Fibroblast of skin of scalp (primary cell): ENCODE measurements at regions not wholly inside any gene's neighbourhood (a gene's known extent, or its start where the extent isn't known, plus 50 kb on each side); places are given as distances from the start of the nearest gene placed in this dataset.

Experiments
- DNase-seq: peaks from one replicate; pipeline ENCODE4 v3.0.0-alpha.2; 2013

DNA sequence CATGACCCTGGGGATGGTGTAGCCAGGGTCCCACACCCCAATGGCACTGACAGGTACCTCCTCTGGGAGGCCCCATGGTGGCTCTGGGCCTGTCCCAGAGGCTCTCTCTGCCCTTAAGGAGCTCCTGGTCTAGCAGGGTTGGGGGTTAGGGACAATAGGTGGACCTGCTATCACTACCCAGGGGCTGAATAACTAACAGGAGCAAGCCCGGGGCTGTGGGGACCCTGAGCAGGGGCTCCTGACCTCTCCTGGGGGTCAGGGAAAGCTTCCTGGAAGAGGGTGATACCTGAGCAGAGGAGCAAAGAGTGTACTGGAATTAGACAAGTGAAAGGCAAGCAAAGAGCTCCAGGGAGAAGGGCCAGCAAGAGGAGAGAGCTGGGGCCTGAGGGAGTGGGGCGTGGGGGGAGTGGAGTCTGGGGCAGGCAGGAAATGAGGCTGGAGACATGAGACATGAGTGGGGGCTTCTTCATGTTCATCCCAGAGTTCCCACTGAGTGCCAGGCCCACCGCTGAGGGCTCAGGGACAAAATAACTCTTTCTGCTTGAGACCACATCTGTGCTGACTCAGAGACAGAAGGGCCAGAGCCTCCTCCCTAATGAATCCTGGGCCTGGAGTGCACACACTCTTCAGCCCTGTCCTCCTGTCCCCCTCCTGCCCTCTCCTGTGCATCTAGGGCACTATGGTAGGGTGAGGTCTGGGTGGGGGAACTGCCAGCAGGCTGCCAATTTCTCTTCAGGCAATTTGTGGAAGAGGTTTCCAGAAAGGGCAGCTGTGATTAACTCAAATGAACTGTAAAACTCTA is 517.6 kb downstream of the PTPRU start:
- no peak for DNase-seq

GRCh38 chr1:29753244-29753643 is 516.9 kb downstream of the PTPRU start:
- no peak for DNase-seq

- DNase-seq = peak; percentile 2
Observed at GRCh38 chr1:29752141-29752540, 515.8 kb downstream of the PTPRU start.

- no peak for DNase-seq
Observed at GRCh38 chr1:29749024-29749945, 513.0 kb downstream of the PTPRU start.

DNA sequence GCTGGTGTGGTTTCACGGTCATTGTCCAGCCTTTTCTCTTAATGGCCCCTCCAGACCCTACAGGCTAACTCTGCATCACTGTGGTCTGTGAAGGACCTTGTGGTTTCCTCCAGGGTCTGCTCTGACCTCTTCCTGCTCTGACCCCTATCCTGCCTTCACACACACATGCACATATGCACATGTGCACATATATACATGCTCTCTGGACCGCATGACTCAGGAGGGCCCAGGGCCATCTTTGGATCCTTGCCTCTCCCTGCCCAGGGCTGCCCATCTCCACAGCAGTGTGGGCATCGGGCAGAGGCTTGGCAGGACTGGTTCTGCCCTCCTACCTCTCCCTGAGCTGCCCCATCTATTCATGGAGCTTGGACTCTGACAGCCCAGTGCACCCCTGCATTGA is 510.9 kb downstream of the PTPRU start:
- no peak for DNase-seq

DNA sequence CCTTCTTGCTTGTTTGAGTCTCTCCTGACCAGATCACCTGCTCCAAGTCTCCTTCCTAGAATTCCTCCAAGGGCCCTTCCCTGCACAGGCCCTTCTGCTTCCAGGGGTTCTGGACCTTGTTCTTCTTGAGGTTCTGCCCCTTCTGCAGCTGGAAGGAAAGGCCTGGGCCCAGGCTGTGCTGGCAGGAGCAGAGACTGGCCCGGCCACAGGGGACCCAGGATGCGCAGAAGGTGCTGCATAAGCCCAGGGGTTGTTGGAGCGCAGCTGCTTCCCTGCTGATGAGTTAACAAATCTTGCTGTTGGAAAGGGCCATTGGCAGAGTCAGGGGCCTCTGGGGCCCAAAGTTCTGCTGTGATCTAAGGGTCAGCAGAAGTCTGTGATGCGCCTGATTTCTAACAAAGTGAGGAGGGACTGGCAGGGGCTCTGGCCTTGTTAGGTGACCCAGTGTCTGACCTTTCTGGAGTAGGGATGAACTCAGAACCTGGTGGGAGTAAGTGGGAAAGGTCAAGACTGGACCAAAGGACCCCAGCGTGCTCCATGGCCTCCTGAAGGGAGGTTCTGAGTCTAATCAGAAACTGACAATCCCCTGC is 509.8 kb downstream of the PTPRU start:
- no peak for DNase-seq

DNA sequence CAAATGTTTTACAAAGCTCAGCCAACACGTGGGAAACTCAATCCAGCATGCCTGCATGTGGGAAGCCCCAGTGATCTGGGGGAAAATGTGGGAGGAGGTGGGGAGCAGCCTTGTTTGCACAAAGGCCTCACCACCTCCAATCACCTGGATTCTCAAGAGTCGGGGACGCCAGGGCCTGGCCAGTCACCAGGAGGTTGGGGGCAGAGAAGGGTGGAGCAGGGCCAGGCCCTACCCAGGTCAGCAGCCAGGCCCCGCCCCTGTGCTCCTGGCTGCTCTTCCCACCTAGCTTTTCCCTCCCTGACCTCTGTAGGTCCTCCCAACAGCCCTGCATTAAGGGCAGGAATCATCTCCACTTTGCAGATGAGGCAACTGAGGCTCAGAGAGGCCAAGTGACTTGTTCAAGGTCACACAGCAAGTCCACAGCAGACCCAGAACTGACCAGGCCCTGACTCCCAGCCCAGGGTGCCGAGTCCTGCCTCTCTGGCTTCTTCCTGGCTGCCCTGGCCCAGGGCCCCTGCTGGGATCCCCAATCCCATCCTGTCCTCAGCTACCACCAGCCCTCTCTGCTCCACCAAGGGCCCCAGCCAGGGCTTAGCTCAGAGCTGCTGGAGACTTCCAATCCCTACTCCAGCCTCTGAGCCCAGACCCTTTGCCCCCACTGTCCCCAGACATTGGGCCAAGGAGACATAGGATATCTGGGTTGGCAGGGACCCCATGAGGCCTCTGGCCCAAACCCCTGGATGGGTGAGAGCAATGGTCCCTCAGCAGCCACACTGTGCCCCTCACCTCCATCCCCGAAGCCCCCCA is 508.6 kb downstream of the PTPRU start:
- no peak for DNase-seq

DNA sequence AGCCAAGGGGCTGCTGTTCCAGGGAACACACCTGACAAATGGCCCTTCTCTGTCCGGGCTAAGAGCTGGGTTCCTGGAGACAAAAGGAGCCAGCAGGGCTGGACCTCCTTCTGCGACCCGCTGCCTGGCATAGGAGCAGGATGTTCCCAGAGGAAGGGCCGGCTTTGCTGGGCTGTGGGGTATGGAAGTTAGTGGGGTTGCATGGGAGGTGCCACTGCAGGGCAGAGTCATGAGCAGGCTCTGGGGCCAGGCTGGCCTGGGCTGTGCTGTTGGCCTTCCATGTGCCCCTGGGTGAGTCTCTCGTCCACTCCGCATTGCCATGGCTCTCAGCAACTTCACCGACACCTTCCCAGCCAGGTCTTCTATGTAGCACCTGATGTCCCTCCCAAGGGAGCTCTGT is 507.6 kb downstream of the PTPRU start:
- no peak for DNase-seq

GRCh38 chr1:29743264-29743663 is 506.9 kb downstream of the PTPRU start:
- DNase-seq = no peak

GRCh38 chr1:29739176-29739575 is 502.9 kb downstream of the PTPRU start:
- DNase-seq = no peak

GRCh38 chr1:29736582-29737188 is 500.4 kb downstream of the PTPRU start:
- DNase-seq = peak; percentile 63

DNA sequence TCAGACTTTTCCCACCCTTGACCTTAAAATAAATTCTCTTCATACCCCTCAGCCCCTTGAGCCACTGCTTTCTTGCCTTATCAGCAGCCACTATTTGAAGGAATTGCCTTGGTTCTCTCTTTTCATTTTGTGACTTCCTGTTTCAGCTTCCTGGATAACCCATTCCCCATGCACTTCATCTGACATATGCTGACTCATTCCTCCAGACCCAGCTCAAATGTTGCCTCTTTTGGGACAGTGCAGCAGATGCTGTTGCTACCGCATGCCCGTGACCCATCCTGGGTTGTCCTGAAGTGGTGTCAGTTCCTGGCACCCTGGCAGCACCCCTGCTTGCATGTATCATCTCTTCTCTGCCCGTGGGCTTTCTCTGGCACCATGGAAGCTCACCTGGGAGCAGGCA is 496.1 kb downstream of the PTPRU start:
- DNase-seq = no peak

GRCh38 chr1:29730623-29731022 is 494.3 kb downstream of the PTPRU start:
- DNase-seq = no peak

DNA sequence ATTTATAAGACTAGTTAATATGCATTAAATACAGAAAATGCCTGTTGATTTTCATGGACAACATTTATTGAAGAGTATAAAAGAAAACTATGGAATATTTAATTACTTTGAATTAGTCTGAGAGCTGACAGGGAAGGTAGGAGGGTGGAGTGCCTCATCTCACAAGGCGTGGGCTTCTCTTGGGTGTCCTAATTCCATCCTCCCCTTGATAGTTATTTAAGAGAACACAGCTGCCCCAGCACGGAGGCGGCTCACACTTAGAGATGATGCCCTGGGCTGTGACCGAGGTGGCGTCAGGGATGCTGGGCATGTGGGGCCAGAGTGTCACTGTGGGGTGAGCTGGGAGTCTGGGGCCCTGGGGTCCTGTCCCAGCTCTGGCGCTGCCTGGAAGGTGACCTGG is 493.0 kb downstream of the PTPRU start:
- DNase-seq = no peak

- DNase-seq = no peak
Observed at GRCh38 chr1:29728703-29729102, 492.4 kb downstream of the PTPRU start.

DNA sequence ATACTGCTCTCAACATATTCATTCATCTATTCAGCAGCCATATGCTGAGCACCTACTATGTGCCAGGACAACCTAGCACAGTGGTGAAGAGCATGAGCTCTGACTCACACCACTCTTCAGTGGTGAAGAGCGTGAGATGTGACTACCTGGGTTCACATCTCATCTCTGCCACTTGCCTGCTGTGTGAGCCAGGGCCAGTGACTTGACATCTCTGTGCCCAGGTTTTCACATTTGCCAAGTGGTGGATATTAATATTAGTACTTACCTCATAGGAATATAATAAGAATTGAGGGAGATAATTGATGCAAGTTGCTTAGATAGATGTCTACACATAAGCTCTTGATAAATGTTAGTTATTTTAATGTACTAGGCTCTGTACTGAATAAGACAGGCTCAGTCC is 488.9 kb downstream of the PTPRU start:
- DNase-seq = no peak

DNA sequence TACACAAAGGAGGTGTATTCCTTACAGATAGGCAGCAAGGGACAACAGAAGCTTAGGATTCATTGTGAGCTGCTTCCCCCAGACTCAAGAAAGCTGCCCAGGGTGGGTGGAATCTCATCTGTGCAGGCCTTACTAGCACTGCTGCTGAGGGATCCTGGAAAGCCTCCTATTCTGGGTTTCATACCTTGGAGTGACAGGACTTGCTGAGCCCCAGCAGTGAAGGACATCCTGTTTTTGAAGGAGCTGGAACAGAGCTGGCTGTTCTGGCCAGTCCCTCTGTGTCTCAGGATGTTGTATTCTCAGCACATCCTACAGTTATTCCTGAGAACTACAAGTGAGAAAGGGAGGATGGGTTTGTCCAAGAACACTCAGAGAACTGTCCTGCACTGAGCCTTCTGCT is 486.3 kb downstream of the PTPRU start:
- no peak for DNase-seq

DNA sequence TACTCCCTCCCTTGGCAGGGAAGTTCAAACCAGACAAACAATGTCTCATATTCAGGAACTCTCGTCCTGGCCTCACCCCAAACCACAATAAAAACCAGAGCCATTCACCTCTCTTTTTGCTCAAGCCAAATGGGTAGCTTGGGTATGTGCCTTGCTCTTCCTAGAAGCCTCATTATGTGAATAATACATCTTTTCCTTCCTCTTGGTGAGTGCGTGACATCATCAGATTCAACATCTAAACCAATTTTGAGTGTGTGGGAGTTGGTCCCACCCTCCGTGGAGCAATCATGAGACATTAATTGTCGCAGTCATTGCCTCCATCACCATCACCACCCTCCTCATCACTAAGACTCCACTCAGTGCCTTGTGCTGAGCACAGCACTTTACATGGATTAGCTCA is 482.9 kb downstream of the PTPRU start:
- no peak for DNase-seq

GRCh38 chr1:29718791-29719190 is 482.5 kb downstream of the PTPRU start:
- no peak for DNase-seq

DNA sequence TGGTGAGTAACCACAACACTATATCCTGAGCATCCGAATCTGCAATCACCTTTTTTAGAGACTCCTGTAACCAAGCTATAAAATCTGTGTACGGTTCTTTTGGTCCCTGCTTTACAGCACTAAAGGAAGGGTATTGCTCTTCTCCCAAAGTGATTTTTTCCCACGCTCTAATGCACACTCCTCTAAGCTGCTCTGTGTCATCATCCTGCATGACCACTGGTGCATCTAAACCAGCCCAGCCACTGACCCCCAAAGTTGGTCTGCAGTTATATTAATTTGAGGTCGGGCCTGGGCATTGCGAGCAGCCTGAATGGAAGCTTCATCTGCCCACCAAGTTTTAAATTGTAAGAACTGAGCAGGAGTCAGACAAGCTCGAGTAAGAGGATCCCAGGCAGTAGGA is 480.0 kb downstream of the PTPRU start:
- no peak for DNase-seq

- no peak for DNase-seq
Observed at GRCh38 chr1:29713857-29714256, 477.5 kb downstream of the PTPRU start.

DNA sequence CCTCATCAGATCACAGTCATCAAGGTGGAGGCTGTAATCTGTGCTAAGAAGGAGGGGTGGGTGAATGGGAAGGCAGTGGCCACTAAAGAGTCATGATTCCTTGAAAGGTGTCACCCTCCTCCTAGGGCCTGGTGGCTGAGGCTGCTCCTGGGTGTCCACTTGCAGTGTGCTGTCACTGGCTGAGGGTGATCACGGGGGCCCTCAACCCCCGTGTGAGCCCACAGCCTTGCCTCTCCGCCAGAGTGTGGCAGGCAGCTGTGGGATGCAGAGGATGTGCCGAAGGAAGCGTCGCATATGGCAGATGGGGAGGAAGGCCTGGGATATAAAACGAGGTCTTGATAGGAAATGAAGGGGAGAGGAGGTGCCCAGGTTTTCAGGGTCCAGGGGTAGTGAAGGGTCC is 476.5 kb downstream of the PTPRU start:
- no peak for DNase-seq
